Hepatocyte (in vitro differentiated cells): ENCODE measurements at regions not wholly inside any gene's neighbourhood (a gene's known extent, or its start where the extent isn't known, plus 50 kb on each side); places are given as distances from the start of the nearest gene placed in this dataset.
A peak's percentile ranks its signal among the peaks of the same experiment; 100 is the strongest.

Experiments
- DNase-seq: peaks from one replicate; pipeline ENCODE4 v3.0.0-alpha.2; 2016; ENCODE audit warnings: low spot score
- H2AFZ ChIP-seq: fragments of 200-600 bp; sonication (generic); 2 replicates; pipeline ENCODE4 v1.6.0; 2016; ENCODE audit warnings: antibody characterized with exemption, mild to moderate bottlenecking
- H3K27ac ChIP-seq: fragments of 200-600 bp; sonication (generic); 2 replicates; pipeline ENCODE4 v1.5.1; 2016; ENCODE audit warnings: mild to moderate bottlenecking
- H3K27me3 ChIP-seq: fragments of 200-600 bp; sonication (generic); 2 replicates; pipeline ENCODE4 v1.6.1; 2016
- H3K36me3 ChIP-seq: fragments of 200-600 bp; sonication (generic); replicated peaks from 2 replicates; pipeline ENCODE4 v1.5.1; 2016; ENCODE audit warnings: low read depth; ENCODE audit not compliant: insufficient read depth
- H3K4me1 ChIP-seq: fragments of 200-600 bp; sonication (generic); 2 replicates; pipeline ENCODE4 v1.5.1; 2016; ENCODE audit warnings: mild to moderate bottlenecking, moderate library complexity; ENCODE audit not compliant: insufficient read depth
- H3K4me2 ChIP-seq: fragments of 200-600 bp; sonication (generic); 2 replicates; pipeline ENCODE4 v1.6.0; 2016
- H3K4me3 ChIP-seq: fragments of 200-600 bp; sonication (generic); 2 replicates; pipeline ENCODE4 v1.5.1; 2016; ENCODE audit warnings: mild to moderate bottlenecking
- H3K79me2 ChIP-seq: fragments of 200-600 bp; sonication (generic); 2 replicates; pipeline ENCODE4 v1.6.0; 2017; ENCODE audit warnings: mild to moderate bottlenecking
- H3K9me2 ChIP-seq: fragments of 200-600 bp; sonication (generic); replicated peaks from 2 replicates; pipeline ENCODE4 v1.6.0; 2017; ENCODE audit warnings: mild to moderate bottlenecking; ENCODE audit not compliant: insufficient read depth
- H3K9me3 ChIP-seq: fragments of 200-600 bp; sonication (generic); 2 replicates; pipeline ENCODE4 v1.5.1; 2016; ENCODE audit warnings: low read depth, mild to moderate bottlenecking
- H4K20me1 ChIP-seq: fragments of 200-600 bp; sonication (generic); 2 replicates; pipeline ENCODE4 v1.6.0; 2016; ENCODE audit warnings: mild to moderate bottlenecking; ENCODE audit not compliant: insufficient read depth, poor library complexity, severe bottlenecking
- EZH2 ChIP-seq: fragments of 200-600 bp; sonication (generic); IDR thresholded peaks from 2 replicates; pipeline ENCODE4 v1.6.1; 2016; ENCODE audit warnings: antibody characterized with exemption, mild to moderate bottlenecking, borderline replicate concordance
- EZH2phosphoT487 ChIP-seq: fragments of 200-600 bp; sonication (generic); IDR thresholded peaks from one replicate; pipeline ENCODE4 v1.6.1; 2018; ENCODE audit warnings: antibody characterized with exemption, mild to moderate bottlenecking, low read depth, moderate library complexity; ENCODE audit not compliant: unreplicated experiment, severe bottlenecking
- WGBS: methylation state at CpG from one replicate; pipeline ENCODE4 v1.1.6; 2016; ENCODE audit warnings: low lambda C conversion rate; ENCODE audit errors: missing lambda C conversion rate; 5-methylcytosine and 5-hydroxymethylcytosine counted together
- TF ChIP-seq, protein P1 (sequence below): fragments of 200-600 bp; sonication (generic); IDR thresholded peaks from 2 replicates; pipeline ENCODE4 v1.5.1; 2016; ENCODE audit warnings: antibody characterized with exemption, mild to moderate bottlenecking; ENCODE audit not compliant: poor library complexity

GRCh38 chr1:198880397-198880796, 241.6 kb downstream of the PTPRC start:
- Histone ChIP-seq H3K27me3 (no peaks in the 10 kb centered on the region), H4K20me1 (no peaks in the 10 kb centered on the region), H3K4me1 (no peaks in the 10 kb centered on the region), H3K4me2 (no peak overlapping the region), H3K4me3 (no peak overlapping the region), H3K9me3 (no peaks in the 10 kb centered on the region), H3K36me3 (no peaks in the 10 kb centered on the region), H3K9me2 (no peaks in the 10 kb centered on the region), H2AFZ (no peak overlapping the region), H3K79me2 (peaks cover 11% of the 10 kb centered on the region), H3K27ac (peak overlapping the region; percentile 50)
- no peak for TF ChIP-seq EZH2
- TF ChIP-seq, protein P1, sequence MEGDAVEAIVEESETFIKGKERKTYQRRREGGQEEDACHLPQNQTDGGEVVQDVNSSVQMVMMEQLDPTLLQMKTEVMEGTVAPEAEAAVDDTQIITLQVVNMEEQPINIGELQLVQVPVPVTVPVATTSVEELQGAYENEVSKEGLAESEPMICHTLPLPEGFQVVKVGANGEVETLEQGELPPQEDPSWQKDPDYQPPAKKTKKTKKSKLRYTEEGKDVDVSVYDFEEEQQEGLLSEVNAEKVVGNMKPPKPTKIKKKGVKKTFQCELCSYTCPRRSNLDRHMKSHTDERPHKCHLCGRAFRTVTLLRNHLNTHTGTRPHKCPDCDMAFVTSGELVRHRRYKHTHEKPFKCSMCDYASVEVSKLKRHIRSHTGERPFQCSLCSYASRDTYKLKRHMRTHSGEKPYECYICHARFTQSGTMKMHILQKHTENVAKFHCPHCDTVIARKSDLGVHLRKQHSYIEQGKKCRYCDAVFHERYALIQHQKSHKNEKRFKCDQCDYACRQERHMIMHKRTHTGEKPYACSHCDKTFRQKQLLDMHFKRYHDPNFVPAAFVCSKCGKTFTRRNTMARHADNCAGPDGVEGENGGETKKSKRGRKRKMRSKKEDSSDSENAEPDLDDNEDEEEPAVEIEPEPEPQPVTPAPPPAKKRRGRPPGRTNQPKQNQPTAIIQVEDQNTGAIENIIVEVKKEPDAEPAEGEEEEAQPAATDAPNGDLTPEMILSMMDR = no peak
- TF ChIP-seq EZH2phosphoT487 = no peak
- no peak for DNase-seq
- WGBS = 98% methylated on average over 2 of the region's 2 CpGs

DNA sequence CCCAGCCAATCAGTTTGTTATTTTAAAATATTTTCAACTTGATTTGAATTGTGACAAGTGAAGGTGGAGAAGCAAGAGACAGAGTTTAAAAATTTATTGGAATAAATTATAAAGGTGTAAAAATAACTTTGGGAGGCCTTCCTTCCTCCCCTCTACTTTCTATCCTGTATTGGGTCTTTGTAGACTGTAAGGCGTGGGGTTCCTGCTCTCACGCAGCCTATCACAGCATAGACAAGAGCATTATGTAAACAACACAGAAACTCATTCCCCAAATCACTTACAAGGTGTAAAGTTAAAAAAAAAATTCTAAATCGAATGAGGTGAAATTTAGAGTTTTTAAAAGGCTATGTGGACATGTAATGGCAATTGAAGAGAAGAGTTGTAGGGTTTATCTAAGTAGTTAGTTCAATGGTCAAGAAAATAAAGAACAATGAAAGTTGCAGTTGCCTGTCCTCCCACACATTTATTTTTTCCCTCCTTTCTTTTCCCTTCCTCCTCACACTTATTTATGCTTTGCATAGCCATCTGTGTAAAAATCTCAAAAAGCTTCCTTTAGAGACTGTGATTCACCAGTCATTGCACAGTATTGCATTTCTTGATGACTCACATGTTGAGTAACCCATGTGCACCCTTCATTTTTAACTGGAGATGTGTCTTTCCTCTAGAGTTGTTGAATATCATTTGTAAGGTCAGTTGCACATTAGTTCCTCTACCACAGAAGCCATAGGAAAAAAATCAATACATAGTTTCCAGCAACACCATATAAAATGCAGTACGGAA, 242.2 kb downstream of the PTPRC start:
- H3K27me3 ChIP-seq = no peaks in the 10 kb centered on the region
- no peak overlapping the region for H3K4me2 ChIP-seq
- H3K9me3 ChIP-seq = no peaks in the 10 kb centered on the region
- DNase-seq = peak; percentile 45
- TF ChIP-seq, protein P1 = no peak
- no peak for TF ChIP-seq EZH2phosphoT487
- no peak for TF ChIP-seq EZH2
- H3K36me3 ChIP-seq = no peaks in the 10 kb centered on the region
- WGBS = 90% methylated on average over 4 of the region's 4 CpGs
- H2AFZ ChIP-seq = no peak overlapping the region
- H3K27ac ChIP-seq = peak overlapping the region; percentile 50
- H3K4me1 ChIP-seq = no peaks in the 10 kb centered on the region
- H3K4me3 ChIP-seq = no peak overlapping the region
- no peaks in the 10 kb centered on the region for H3K9me2 ChIP-seq
- no peaks in the 10 kb centered on the region for H4K20me1 ChIP-seq
- peaks cover 11% of the 10 kb centered on the region for H3K79me2 ChIP-seq

GRCh38 chr1:198883184-198883583, 244.3 kb downstream of the PTPRC start:
- Histone ChIP-seq H3K36me3 (no peaks in the 10 kb centered on the region), H3K27ac (no peak overlapping the region), H3K79me2 (peaks cover 16% of the 10 kb centered on the region), H2AFZ (no peak overlapping the region), H4K20me1 (no peaks in the 10 kb centered on the region), H3K9me2 (no peaks in the 10 kb centered on the region), H3K9me3 (no peaks in the 10 kb centered on the region), H3K27me3 (no peaks in the 10 kb centered on the region), H3K4me3 (no peak overlapping the region), H3K4me1 (no peaks in the 10 kb centered on the region), H3K4me2 (no peak overlapping the region)
- no peak for TF ChIP-seq EZH2phosphoT487
- TF ChIP-seq EZH2 = no peak
- TF ChIP-seq, protein P1 = no peak
- DNase-seq = no peak

GRCh38 chr1:198887866-198888265, 249.0 kb downstream of the PTPRC start:
- H3K4me2 ChIP-seq = no peak overlapping the region
- TF ChIP-seq EZH2phosphoT487 = no peak
- TF ChIP-seq, protein P1 = no peak
- TF ChIP-seq EZH2 = no peak
- H3K27me3 ChIP-seq = no peaks in the 10 kb centered on the region
- peaks cover 3% of the 10 kb centered on the region for H3K4me1 ChIP-seq
- no peaks in the 10 kb centered on the region for H3K9me2 ChIP-seq
- H4K20me1 ChIP-seq = no peaks in the 10 kb centered on the region
- H3K36me3 ChIP-seq = no peaks in the 10 kb centered on the region
- DNase-seq = no peak
- H3K9me3 ChIP-seq = no peaks in the 10 kb centered on the region
- H3K4me3 ChIP-seq = no peak overlapping the region
- 70% methylated on average over 4 of the region's 4 CpGs for WGBS
- no peak overlapping the region for H2AFZ ChIP-seq
- no peak overlapping the region for H3K27ac ChIP-seq
- peaks cover 15% of the 10 kb centered on the region for H3K79me2 ChIP-seq
